ENCODE measurements at regions not wholly inside any gene's neighbourhood (a gene's known extent, or its start where the extent isn't known, plus 50 kb on each side); places are given as distances from the start of the nearest gene placed in this dataset.

DNA sequence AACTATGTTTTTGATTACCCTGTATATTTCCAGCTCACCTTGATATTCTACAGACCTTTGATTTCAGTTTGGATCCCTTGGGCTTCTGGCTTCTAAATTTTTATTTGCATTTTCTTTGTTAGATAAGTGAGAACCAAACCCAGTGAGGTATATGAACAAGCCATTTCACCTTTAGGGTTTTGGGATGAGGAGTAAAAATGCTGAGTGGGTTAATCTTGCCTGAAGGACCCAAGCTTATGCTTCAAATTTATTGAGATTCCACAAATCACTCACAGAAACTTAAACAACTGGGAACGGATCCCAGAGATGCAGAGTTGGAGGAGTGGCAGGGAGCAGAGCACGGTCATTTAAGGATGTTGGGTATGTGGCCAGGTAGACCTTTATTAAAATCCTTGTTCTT is 263.3 kb upstream of the BMP2 start:
- no peak for ATAC-seq
- Histone ChIP-seq H3K27ac (no peak overlapping the region), H3K4me1 (peaks cover 0 to 11% (median 0%) of the 10 kb centered on the region in 9 donors), H3K9me3 (peaks cover 0 to 2% (median 0%) of the 10 kb centered on the region in 11 donors), H3K27me3 (no peaks in the 10 kb centered on the region), H3K4me3 (no peak overlapping the region), H3K36me3 (no peaks in the 10 kb centered on the region)
- intact Hi-C loops (cut with DNase I): no loop called here
- TF ChIP-seq, protein P1, sequence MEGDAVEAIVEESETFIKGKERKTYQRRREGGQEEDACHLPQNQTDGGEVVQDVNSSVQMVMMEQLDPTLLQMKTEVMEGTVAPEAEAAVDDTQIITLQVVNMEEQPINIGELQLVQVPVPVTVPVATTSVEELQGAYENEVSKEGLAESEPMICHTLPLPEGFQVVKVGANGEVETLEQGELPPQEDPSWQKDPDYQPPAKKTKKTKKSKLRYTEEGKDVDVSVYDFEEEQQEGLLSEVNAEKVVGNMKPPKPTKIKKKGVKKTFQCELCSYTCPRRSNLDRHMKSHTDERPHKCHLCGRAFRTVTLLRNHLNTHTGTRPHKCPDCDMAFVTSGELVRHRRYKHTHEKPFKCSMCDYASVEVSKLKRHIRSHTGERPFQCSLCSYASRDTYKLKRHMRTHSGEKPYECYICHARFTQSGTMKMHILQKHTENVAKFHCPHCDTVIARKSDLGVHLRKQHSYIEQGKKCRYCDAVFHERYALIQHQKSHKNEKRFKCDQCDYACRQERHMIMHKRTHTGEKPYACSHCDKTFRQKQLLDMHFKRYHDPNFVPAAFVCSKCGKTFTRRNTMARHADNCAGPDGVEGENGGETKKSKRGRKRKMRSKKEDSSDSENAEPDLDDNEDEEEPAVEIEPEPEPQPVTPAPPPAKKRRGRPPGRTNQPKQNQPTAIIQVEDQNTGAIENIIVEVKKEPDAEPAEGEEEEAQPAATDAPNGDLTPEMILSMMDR (IDR thresholded peaks at IDR 0.05): no peak
- WGBS, 2 donors: 88 to 92% methylated on average over 2 of the region's 2 CpGs
- no peak for DNase-seq

- 42 to 43% methylated on average over 2 of the region's 2 CpGs for WGBS, 2 donors
- no peaks in the 10 kb centered on the region for H3K27me3 ChIP-seq
- peaks cover 0 to 11% (median 0%) of the 10 kb centered on the region in 9 donors for H3K4me1 ChIP-seq
- TF ChIP-seq, protein P1 (IDR thresholded peaks at IDR 0.05): no peak
- no peaks in the 10 kb centered on the region for H3K36me3 ChIP-seq
- H3K4me3 ChIP-seq: no peak overlapping the region
- no peak overlapping the region for H3K27ac ChIP-seq
- no peaks in the 10 kb centered on the region for H3K9me3 ChIP-seq
- ATAC-seq: no peak
- no peak for DNase-seq
- intact Hi-C loops (cut with DNase I): no loop called here
These were observed 264.5 kb upstream of the BMP2 start for GRCh38 chr20:6502999-6503398.

- ATAC-seq (peak in 3 of 8 donors; percentile 24 to 47 (median 45)), DNase-seq (no peak)
- H3K4me3 ChIP-seq: no peak overlapping the region
- TF ChIP-seq, protein P1 (IDR thresholded peaks at IDR 0.05): no peak
- WGBS, 2 donors: 11 to 16% methylated on average over 2 of the region's 2 CpGs
- intact Hi-C loops (cut with DNase I): no loop called here
- no peak overlapping the region for H3K27ac ChIP-seq
- no peaks in the 10 kb centered on the region for H3K36me3 ChIP-seq
- H3K9me3 ChIP-seq: no peaks in the 10 kb centered on the region
- H3K27me3 ChIP-seq: no peaks in the 10 kb centered on the region
- peaks cover 0 to 11% (median 0%) of the 10 kb centered on the region in 9 donors for H3K4me1 ChIP-seq
These were observed 265.3 kb upstream of the BMP2 start for GRCh38 chr20:6502219-6502618.

DNA sequence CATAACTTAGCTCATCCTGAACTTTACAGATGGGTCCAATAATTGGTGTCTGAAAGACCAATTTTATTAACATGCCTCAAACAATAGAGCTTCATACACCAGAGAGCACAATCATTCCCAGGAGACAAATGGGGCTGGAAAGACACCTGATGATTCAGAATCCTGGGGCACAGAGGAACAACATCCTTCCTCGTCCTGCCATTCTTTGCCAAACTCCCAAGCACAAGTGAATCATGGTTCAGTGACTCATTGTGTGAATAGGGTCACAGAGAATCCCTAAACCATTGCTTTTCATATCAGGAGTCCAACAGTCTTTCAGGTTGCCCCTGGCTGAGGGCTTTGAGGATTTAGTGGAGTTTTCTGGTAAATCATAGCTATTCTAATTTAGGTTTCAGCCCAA is 266.4 kb upstream of the BMP2 start:
- Histone ChIP-seq H3K27me3 (no peaks in the 10 kb centered on the region), H3K27ac (no peak overlapping the region), H3K4me1 (peaks cover 0 to 11% (median 0%) of the 10 kb centered on the region in 9 donors), H3K4me3 (no peak overlapping the region), H3K36me3 (no peaks in the 10 kb centered on the region), H3K9me3 (no peaks in the 10 kb centered on the region)
- intact Hi-C loops (cut with DNase I): no loop called here
- DNase-seq: no peak
- ATAC-seq: peak in 1 of 8 donors; percentile 25
- WGBS, 2 donors: 43 to 54% methylated on average over 1 of the region's 1 CpG
- TF ChIP-seq, protein P1 (IDR thresholded peaks at IDR 0.05): no peak

Data from heart right ventricle (tissue), 16 donors.